HepG2 (cell line): ENCODE measurements at regions not wholly inside any gene's neighbourhood (a gene's known extent, or its start where the extent isn't known, plus 50 kb on each side); places are given as distances from the start of the nearest gene placed in this dataset.

Source experiments
- ATAC-seq: fragments of 200-7000 bp; cut with Tn5 transposase; 3 replicates; pipeline ENCODE4 v1.9.1; 2020; ENCODE audit warnings: mild to moderate bottlenecking, moderate library complexity
- BruUV-seq: library from RNA; stranded (reverse); fragments of 400-500 nt; replicated peaks from 2 replicates; lab custom pipeline; 2021; lab: Mats Ljungman, UMichigan
- CTCF ChIA-PET: fragments of 300-600 bp; formaldehyde crosslinking; extraction: SDS; loops from one replicate; lab custom pipeline; 2021; ENCODE audit warnings: low total read pairs, inconsistent platforms, low intra/inter-chr PET ratio; lab: Yijun Ruan, JAX
- POLR2A ChIA-PET: fragments of 350-600 bp; sonication (Branson Sonifier 250); formaldehyde crosslinking; loops from one replicate; lab custom pipeline; 2020; ENCODE audit warnings: antibody characterized with exemption, inconsistent platforms; lab: Yijun Ruan, JAX
- DNase-seq: peaks from one replicate; pipeline ENCODE4 v3.0.0-alpha.2; 2015; ENCODE audit warnings: low spot score
- FAIRE-seq: peaks from 3 replicates; lab custom pipeline; 2011; peaks lifted over from hg19 to GRCh38; lab: Jason Lieb, UNC
- H2AFZ ChIP-seq: one replicate; pipeline ENCODE4 v1.6.1; 2011; ENCODE audit warnings: low read length, inconsistent platforms
- H3K27ac ChIP-seq: fragments of 300-600 bp; 3 replicates; pipeline ENCODE4 v1.8.0; 2011; ENCODE audit warnings: mixed run types, mild to moderate bottlenecking, mixed read lengths, low read length, inconsistent platforms; ENCODE audit not compliant: insufficient read depth; ENCODE audit errors: extremely low read length
- H3K27me3 ChIP-seq, 2 experiments: fragments of 200-600 bp in 1 of 2; 2 replicates in 1 of 2; 3 replicates in 1 of 2; pipeline versions ENCODE4 v1.6.0 to v1.8.0; 2011; ENCODE audit warnings: low read length in 2 of 2, mild to moderate bottlenecking in 2 of 2, moderate library complexity in 2 of 2, inconsistent platforms in 1 of 2; ENCODE audit not compliant: insufficient read depth in 2 of 2, control insufficient read depth in 1 of 2
- H3K36me3 ChIP-seq, 2 experiments: fragments of 200-600 bp in 1 of 2; replicated peaks in 1 of 2; 2 replicates in 1 of 2; 3 replicates in 1 of 2; pipeline versions ENCODE4 v1.5.1 to v1.8.0; 2011; ENCODE audit warnings: low read length in 2 of 2, inconsistent platforms in 1 of 2; ENCODE audit not compliant: insufficient read depth in 2 of 2, control insufficient read depth in 1 of 2
- H3K4me1 ChIP-seq: 2 replicates; pipeline ENCODE4 v1.5.1; 2012; ENCODE audit warnings: low read length, inconsistent platforms; ENCODE audit not compliant: insufficient read depth
- H3K4me2 ChIP-seq: 2 replicates; pipeline ENCODE4 v1.6.0; 2011; ENCODE audit warnings: low read depth, low read length, inconsistent platforms
- H3K4me3 ChIP-seq, 3 experiments: fragments of 200-600 bp in 1 of 3; sonication (generic), shearing (Covaris generic) in 1 of 3; replicated peaks in 1 of 3; 2 replicates each; pipeline ENCODE4 v1.5.1; 2011 to 2016; ENCODE audit warnings: low read length in 3 of 3, inconsistent platforms in 2 of 3, low read depth in 2 of 3, mild to moderate bottlenecking in 2 of 3, control low read depth in 1 of 3, mixed read lengths in 1 of 3; ENCODE audit not compliant: insufficient read depth in 1 of 3
- H3K79me2 ChIP-seq: one replicate; pipeline ENCODE4 v1.6.1; 2011; ENCODE audit warnings: low read length, inconsistent platforms; ENCODE audit not compliant: insufficient read depth
- H3K9ac ChIP-seq: 2 replicates; pipeline ENCODE4 v1.6.0; 2011; ENCODE audit warnings: mild to moderate bottlenecking, low read depth, low read length, inconsistent platforms; ENCODE audit not compliant: insufficient read depth
- H3K9me3 ChIP-seq: 2 replicates; pipeline ENCODE4 v1.5.1; 2012; ENCODE audit warnings: mild to moderate bottlenecking, low read length
- H4K20me1 ChIP-seq: 2 replicates; pipeline ENCODE4 v1.6.0; 2011; ENCODE audit warnings: inconsistent platforms, mild to moderate bottlenecking, low read length, moderate library complexity; ENCODE audit not compliant: insufficient read depth
- ELF1 ChIP-seq: sonication (generic); formaldehyde crosslinking; IDR thresholded peaks from 2 replicates; pipeline ENCODE4 v1.4.0; 2020; ENCODE audit warnings: missing genetic modification reagents
- HDAC1 ChIP-seq: sonication (generic); formaldehyde crosslinking; IDR thresholded peaks from 2 replicates; pipeline ENCODE4 v1.5.1; 2020; ENCODE audit warnings: mild to moderate bottlenecking, missing genetic modification reagents
- JDP2 ChIP-seq: sonication (generic); formaldehyde crosslinking; IDR thresholded peaks from 2 replicates; pipeline ENCODE4 v1.8.1; 2022; ENCODE audit warnings: missing genetic modification reagents, borderline replicate concordance
- TBX2 ChIP-seq: sonication (generic); formaldehyde crosslinking; IDR thresholded peaks from 2 replicates; pipeline ENCODE4 v1.5.0; 2020; ENCODE audit warnings: missing genetic modification reagents, mild to moderate bottlenecking, borderline replicate concordance
- TEAD3 ChIP-seq: optimal IDR thresholded peaks from 2 replicates; pipeline ENCODE3; 2016; ENCODE audit warnings: borderline replicate concordance
- ZNF496 ChIP-seq: sonication (generic); formaldehyde crosslinking; IDR thresholded peaks from 2 replicates; pipeline ENCODE4 v1.8.1; 2023; ENCODE audit warnings: mild to moderate bottlenecking, moderate library complexity, missing genetic modification reagents; ENCODE audit not compliant: insufficient replicate concordance
- ZNF546 ChIP-seq: sonication (generic); formaldehyde crosslinking; conservative IDR thresholded peaks from 2 replicates; pipeline ENCODE4 v1.8.1; 2023; ENCODE audit warnings: mild to moderate bottlenecking, missing genetic modification reagents
- ZSCAN25 ChIP-seq: sonication (generic); formaldehyde crosslinking; IDR thresholded peaks from 2 replicates; pipeline ENCODE4 v1.8.0; 2022; ENCODE audit warnings: mild to moderate bottlenecking, missing genetic modification reagents
- WGBS: methylation state at CpG from one replicate; pipeline ENCODE4 v1.1.6; 2017; ENCODE audit warnings: low lambda C conversion rate; 5-methylcytosine and 5-hydroxymethylcytosine counted together
- in situ Hi-C: cut with HindIII; loops from 2 replicates; pipeline ENCODE4 v1.10.0; 2017; ENCODE audit warnings: low pct_unique_long_range_greater_than_20kb; ENCODE audit not compliant: extremely low pct_ligation_motif_present
- intact Hi-C: fragments of 100-400 bp; cut with micrococcal nuclease; formaldehyde crosslinking; loops from one replicate; pipeline ENCODE4 v1.10.0; 2022; ENCODE audit not compliant: unreplicated experiment
- TF ChIP-seq, protein P1 (sequence below): sonication (generic); formaldehyde crosslinking; IDR thresholded peaks from 2 replicates; pipeline ENCODE4 v1.9.0; 2022; ENCODE audit warnings: low read depth, missing genetic modification reagents
- TF ChIP-seq, protein P2 (sequence below): sonication (generic); formaldehyde crosslinking; IDR thresholded peaks from 2 replicates; pipeline ENCODE4 v1.4.0; 2020; ENCODE audit warnings: mild to moderate bottlenecking, low read depth, missing genetic modification reagents

DNA sequence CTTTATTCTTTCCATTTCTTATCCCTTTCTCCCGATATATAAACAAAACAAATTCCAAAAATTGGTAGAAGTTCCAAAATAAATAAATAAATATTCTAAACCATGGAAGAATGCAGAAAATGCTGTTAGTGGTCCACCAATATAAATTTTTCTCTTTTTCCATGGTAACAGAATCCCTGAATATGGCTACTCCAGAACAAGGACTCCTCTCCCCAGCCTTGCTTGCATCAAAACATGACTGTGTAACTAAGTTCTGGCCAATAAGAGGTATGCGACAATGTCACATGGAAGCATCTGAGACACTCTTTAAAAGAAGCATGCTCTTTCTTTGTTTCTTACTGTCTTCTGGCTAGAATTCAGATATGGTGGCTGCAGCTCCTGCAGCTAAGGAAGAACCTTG, 325.1 kb upstream of the TANK start (continued):
- TF ChIP-seq, protein P1, sequence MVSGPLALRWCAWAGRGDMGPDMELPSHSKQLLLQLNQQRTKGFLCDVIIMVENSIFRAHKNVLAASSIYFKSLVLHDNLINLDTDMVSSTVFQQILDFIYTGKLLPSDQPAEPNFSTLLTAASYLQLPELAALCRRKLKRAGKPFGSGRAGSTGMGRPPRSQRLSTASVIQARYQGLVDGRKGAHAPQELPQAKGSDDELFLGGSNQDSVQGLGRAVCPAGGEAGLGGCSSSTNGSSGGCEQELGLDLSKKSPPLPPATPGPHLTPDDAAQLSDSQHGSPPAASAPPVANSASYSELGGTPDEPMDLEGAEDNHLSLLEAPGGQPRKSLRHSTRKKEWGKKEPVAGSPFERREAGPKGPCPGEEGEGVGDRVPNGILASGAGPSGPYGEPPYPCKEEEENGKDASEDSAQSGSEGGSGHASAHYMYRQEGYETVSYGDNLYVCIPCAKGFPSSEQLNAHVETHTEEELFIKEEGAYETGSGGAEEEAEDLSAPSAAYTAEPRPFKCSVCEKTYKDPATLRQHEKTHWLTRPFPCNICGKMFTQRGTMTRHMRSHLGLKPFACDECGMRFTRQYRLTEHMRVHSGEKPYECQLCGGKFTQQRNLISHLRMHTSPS (CRISPR knock-in tag) = no peak
- TF ChIP-seq TBX2 (CRISPR knock-in tag) (no peak), ZNF546 (CRISPR knock-in tag) (no peak), HDAC1 (CRISPR knock-in tag) (no peak)
- TF ChIP-seq, protein P2, sequence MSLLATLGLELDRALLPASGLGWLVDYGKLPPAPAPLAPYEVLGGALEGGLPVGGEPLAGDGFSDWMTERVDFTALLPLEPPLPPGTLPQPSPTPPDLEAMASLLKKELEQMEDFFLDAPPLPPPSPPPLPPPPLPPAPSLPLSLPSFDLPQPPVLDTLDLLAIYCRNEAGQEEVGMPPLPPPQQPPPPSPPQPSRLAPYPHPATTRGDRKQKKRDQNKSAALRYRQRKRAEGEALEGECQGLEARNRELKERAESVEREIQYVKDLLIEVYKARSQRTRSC = no peak

DNA sequence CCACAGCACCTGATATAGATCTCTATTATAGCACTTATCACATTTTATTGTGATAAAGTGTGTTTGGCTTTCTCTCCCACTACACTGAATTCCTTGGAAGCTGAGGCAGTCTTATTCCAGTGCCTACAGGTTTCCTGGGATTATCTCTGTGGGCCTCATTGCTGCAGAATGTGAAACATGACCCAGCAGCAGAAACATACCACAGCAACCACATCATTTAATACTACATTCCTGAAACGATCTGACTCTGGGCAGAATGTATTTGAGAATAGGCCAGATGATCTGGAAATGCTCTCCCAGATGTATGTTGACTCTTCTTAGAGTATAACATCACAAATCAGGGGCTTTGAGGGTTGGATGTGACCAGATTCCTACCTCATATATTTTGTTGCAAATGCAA, 323.5 kb upstream of the TANK start:
- Histone ChIP-seq H3K79me2 (no peaks in the 10 kb centered on the region), H3K4me1 (peaks cover 10% of the 10 kb centered on the region; the same call in 1 of the 2 replicates), H3K9ac (no peak overlapping the region), H3K4me2 (no peak overlapping the region), H3K4me3 (no peak overlapping the region), H3K36me3 (no peaks in the 10 kb centered on the region), H3K27ac (no peak overlapping the region), H3K9me3 (no peaks in the 10 kb centered on the region), H3K27me3 (no peaks in the 10 kb centered on the region; a peak in 1 of 5 replicates), H4K20me1 (no peaks in the 10 kb centered on the region), H2AFZ (no peak overlapping the region)
- ATAC-seq (no peak), DNase-seq (no peak), FAIRE-seq (no peak)
- BruUV-seq = no TSS peak
- in situ Hi-C loops = no loop called here
- 0% methylated on average over 1 of the region's 1 CpG for WGBS
- POLR2A ChIA-PET = no interaction called here
- TF ChIP-seq ZNF496 (CRISPR knock-in tag) (no peak), JDP2 (no peak), ELF1 (CRISPR knock-in tag) (no peak), ZSCAN25 (CRISPR knock-in tag) (no peak), TEAD3 (CRISPR knock-in tag) (no peak)
- CTCF ChIA-PET = no interaction called here
- intact Hi-C loops = loop anchor here (10.0 kb wide), 1 partner anchor 72 kb away; no protein-coding TSS in a partner anchor
